DND-41 (cell line): ENCODE measurements at regions not wholly inside any gene's neighbourhood (a gene's known extent, or its start where the extent isn't known, plus 50 kb on each side); places are given as distances from the start of the nearest gene placed in this dataset.

Experiments used
- EZH2 ChIP-seq: IDR thresholded peaks from 3 replicates; pipeline ENCODE4 v1.6.1; 2012; ENCODE audit warnings: borderline replicate concordance, low read depth, mild to moderate bottlenecking, moderate library complexity, low read length, inconsistent platforms; ENCODE audit not compliant: severe bottlenecking
- TF ChIP-seq, protein P1 (sequence below): IDR thresholded peaks from 2 replicates; pipeline ENCODE4 v1.5.1; 2012; ENCODE audit warnings: borderline replicate concordance, low read length, moderate library complexity, mild to moderate bottlenecking; ENCODE audit not compliant: poor library complexity, severe bottlenecking; ENCODE audit errors: extremely low read depth

- TF ChIP-seq, protein P1, sequence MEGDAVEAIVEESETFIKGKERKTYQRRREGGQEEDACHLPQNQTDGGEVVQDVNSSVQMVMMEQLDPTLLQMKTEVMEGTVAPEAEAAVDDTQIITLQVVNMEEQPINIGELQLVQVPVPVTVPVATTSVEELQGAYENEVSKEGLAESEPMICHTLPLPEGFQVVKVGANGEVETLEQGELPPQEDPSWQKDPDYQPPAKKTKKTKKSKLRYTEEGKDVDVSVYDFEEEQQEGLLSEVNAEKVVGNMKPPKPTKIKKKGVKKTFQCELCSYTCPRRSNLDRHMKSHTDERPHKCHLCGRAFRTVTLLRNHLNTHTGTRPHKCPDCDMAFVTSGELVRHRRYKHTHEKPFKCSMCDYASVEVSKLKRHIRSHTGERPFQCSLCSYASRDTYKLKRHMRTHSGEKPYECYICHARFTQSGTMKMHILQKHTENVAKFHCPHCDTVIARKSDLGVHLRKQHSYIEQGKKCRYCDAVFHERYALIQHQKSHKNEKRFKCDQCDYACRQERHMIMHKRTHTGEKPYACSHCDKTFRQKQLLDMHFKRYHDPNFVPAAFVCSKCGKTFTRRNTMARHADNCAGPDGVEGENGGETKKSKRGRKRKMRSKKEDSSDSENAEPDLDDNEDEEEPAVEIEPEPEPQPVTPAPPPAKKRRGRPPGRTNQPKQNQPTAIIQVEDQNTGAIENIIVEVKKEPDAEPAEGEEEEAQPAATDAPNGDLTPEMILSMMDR, result no peak
- TF ChIP-seq EZH2, result no peak
These were observed 51.9 kb upstream of the ZNF217 start for GRCh38 chr20:53645582-53645897.
